ENCODE measurements at regions not wholly inside any gene's neighbourhood (a gene's known extent, or its start where the extent isn't known, plus 50 kb on each side); places are given as distances from the start of the nearest gene placed in this dataset.

- intact Hi-C loops (cut with DNase I), result no loop called here
- Histone ChIP-seq H3K27me3 (no peaks in the 10 kb centered on the region), H3K9me3 (no peaks in the 10 kb centered on the region), H3K4me1 (ENCODE audit: insufficient read depth) (no peaks in the 10 kb centered on the region), H3K27ac (no peak overlapping the region), H3K4me3 (no peak overlapping the region), H3K36me3 (no peaks in the 10 kb centered on the region)
- DNase-seq, result no peak
- WGBS, 3 donors, result 68 to 73% (median 72%) methylated on average over 3 of the region's 3 CpGs
- TF ChIP-seq CTCF (IDR thresholded peaks at IDR 0.05), result no peak
- no peak for TF ChIP-seq POLR2A (IDR thresholded peaks at IDR 0.05)
- TF ChIP-seq EP300 (IDR thresholded peaks at IDR 0.05), result no peak
Observed at GRCh38 chr13:57829496-57829895, 198.0 kb downstream of the PCDH17 start.

GRCh38 chr13:57832187-57832586 lies 200.6 kb downstream of the PCDH17 start:
- no peak overlapping the region for H3K27ac ChIP-seq
- no peaks in the 10 kb centered on the region for H3K36me3 ChIP-seq
- intact Hi-C loops (cut with DNase I), result no loop called here
- DNase-seq, result no peak
- 91 to 96% (median 91%) methylated on average over 8 of the region's 8 CpGs for WGBS, 3 donors
- H3K27me3 ChIP-seq, result no peaks in the 10 kb centered on the region
- H3K4me3 ChIP-seq, result no peak overlapping the region
- no peaks in the 10 kb centered on the region for H3K9me3 ChIP-seq
- TF ChIP-seq CTCF (IDR thresholded peaks at IDR 0.05) (no peak), EP300 (IDR thresholded peaks at IDR 0.05) (no peak), POLR2A (IDR thresholded peaks at IDR 0.05) (no peak)
- no peaks in the 10 kb centered on the region for H3K4me1 ChIP-seq (ENCODE audit: insufficient read depth)

- no peak for DNase-seq
- H3K4me3 ChIP-seq, result no peak overlapping the region
Observed at GRCh38 chr13:57837801-57838200, 206.3 kb downstream of the PCDH17 start.

GRCh38 chr13:57843521-57843920 lies 212.0 kb downstream of the PCDH17 start:
- H3K36me3 ChIP-seq, result no peaks in the 10 kb centered on the region
- 81 to 88% (median 84%) methylated on average over 1 of the region's 1 CpG for WGBS, 3 donors
- no peak for DNase-seq
- no peaks in the 10 kb centered on the region for H3K4me1 ChIP-seq (ENCODE audit: insufficient read depth)
- TF ChIP-seq EP300 (IDR thresholded peaks at IDR 0.05), result no peak
- H3K27ac ChIP-seq, result no peak overlapping the region
- intact Hi-C loops (cut with DNase I), result no loop called here
- no peak overlapping the region for H3K4me3 ChIP-seq
- no peaks in the 10 kb centered on the region for H3K27me3 ChIP-seq
- H3K9me3 ChIP-seq, result no peaks in the 10 kb centered on the region

More at GRCh38 chr13:57837801-57838200, 206.3 kb downstream of the PCDH17 start:
- Histone ChIP-seq H3K27me3 (no peaks in the 10 kb centered on the region), H3K9me3 (no peaks in the 10 kb centered on the region), H3K36me3 (no peaks in the 10 kb centered on the region), H3K4me1 (ENCODE audit: insufficient read depth) (no peaks in the 10 kb centered on the region), H3K27ac (no peak overlapping the region)
- TF ChIP-seq EP300 (IDR thresholded peaks at IDR 0.05) (no peak), POLR2A (IDR thresholded peaks at IDR 0.05) (no peak), CTCF (IDR thresholded peaks at IDR 0.05) (no peak)
- intact Hi-C loops (cut with DNase I), result no loop called here

GRCh38 chr13:57846600-57847173 lies 215.1 kb downstream of the PCDH17 start:
- no peak overlapping the region for H3K27ac ChIP-seq
- 86 to 88% (median 87%) methylated on average over 4 of the region's 4 CpGs for WGBS, 3 donors
- intact Hi-C loops (cut with DNase I), result no loop called here
- no peaks in the 10 kb centered on the region for H3K27me3 ChIP-seq
- TF ChIP-seq CTCF (IDR thresholded peaks at IDR 0.05) (no peak), POLR2A (IDR thresholded peaks at IDR 0.05) (no peak), EP300 (IDR thresholded peaks at IDR 0.05) (no peak)
- H3K4me1 ChIP-seq (ENCODE audit: insufficient read depth), result no peaks in the 10 kb centered on the region
- no peaks in the 10 kb centered on the region for H3K9me3 ChIP-seq
- no peak overlapping the region for H3K4me3 ChIP-seq
- no peak for DNase-seq
- H3K36me3 ChIP-seq, result no peaks in the 10 kb centered on the region
